B cell (primary cell): ENCODE measurements at regions not wholly inside any gene's neighbourhood (a gene's known extent, or its start where the extent isn't known, plus 50 kb on each side); places are given as distances from the start of the nearest gene placed in this dataset.

Experiments used
- ATAC-seq: fragments of 200-7000 bp; cut with Tn5 transposase; one replicate; pipeline ENCODE4 v1.10.0; 2021; ENCODE audit warnings: low read depth, mild to moderate bottlenecking, moderate number of reproducible peaks, moderate library complexity
- CTCF ChIA-PET: fragments of 350-600 bp; sonication (Branson Sonifier 250); formaldehyde crosslinking; loops from one replicate; lab custom pipeline; 2021; ENCODE audit warnings: antibody characterized with exemption, inconsistent platforms; lab: Charles Lee
- POLR2A ChIA-PET: fragments of 350-600 bp; sonication (Branson Sonifier 250); formaldehyde crosslinking; loops from one replicate; lab custom pipeline; 2021; ENCODE audit warnings: antibody characterized with exemption; lab: Charles Lee
- DNase-seq: peaks from one replicate; pipeline ENCODE4 v3.0.0; 2013
- H2AFZ ChIP-seq: 2 replicates; pipeline ENCODE4 v1.6.1; 2012; ENCODE audit warnings: mild to moderate bottlenecking, low read depth, low read length; ENCODE audit not compliant: insufficient read depth, poor library complexity, severe bottlenecking
- H3K27ac ChIP-seq, 2 donors: 1 replicate in 1 of 2; 2 replicates in 1 of 2; pipeline ENCODE4 v1.5.1; 2012 to 2013; ENCODE audit warnings: low read length in 2 of 2, mild to moderate bottlenecking in 2 of 2, moderate library complexity in 1 of 2
- H3K27me3 ChIP-seq, 4 experiments: fragments of 200-600 bp in 1 of 4; sonication (generic) in 1 of 4; replicated peaks in 1 of 4; 1 replicate in 2 of 4; 2 replicates in 2 of 4; pipeline versions ENCODE4 v1.6.1 to v1.7.0; 2013 to 2016; ENCODE audit warnings: low read length in 3 of 4, mild to moderate bottlenecking in 2 of 4, mixed read lengths in 1 of 4, moderate library complexity in 1 of 4; ENCODE audit not compliant: insufficient read depth in 4 of 4, control insufficient read depth in 3 of 4; ENCODE audit errors: control extremely low read depth in 1 of 4
- H3K36me3 ChIP-seq, 2 experiments: replicated peaks in 1 of 2; 1 replicate in 1 of 2; 2 replicates in 1 of 2; pipeline versions ENCODE4 v1.6.1 to v1.7.1; 2013; ENCODE audit warnings: low read length in 1 of 2; ENCODE audit not compliant: insufficient read depth in 2 of 2, control insufficient read depth in 1 of 2; ENCODE audit errors: control extremely low read depth in 1 of 2, extremely low read depth in 1 of 2
- H3K4me1 ChIP-seq, 2 donors: fragments of 200-600 bp in 1 of 2; sonication (generic) in 1 of 2; 1 replicate in 1 of 2; 2 replicates in 1 of 2; pipeline versions ENCODE4 v1.5.1 to v1.6.1; 2013 to 2017; ENCODE audit warnings: low read length in 2 of 2; ENCODE audit not compliant: control insufficient read depth in 2 of 2, insufficient read depth in 2 of 2
- H3K4me2 ChIP-seq: replicated peaks from 2 replicates; pipeline ENCODE3; 2012; ENCODE audit warnings: mild to moderate bottlenecking, low read depth, low read length; ENCODE audit not compliant: poor library complexity, severe bottlenecking
- H3K4me3 ChIP-seq, 5 experiments: fragments of 200-600 bp in 1 of 5; sonication (generic) in 1 of 5; 1 replicate in 3 of 5; 2 replicates in 2 of 5; pipeline versions ENCODE4 v1.5.1 to v1.7.0; 2011 to 2016; ENCODE audit warnings: low read length in 4 of 5, mild to moderate bottlenecking in 4 of 5, low read depth in 2 of 5, control low read depth in 1 of 5, moderate library complexity in 1 of 5; ENCODE audit not compliant: insufficient read depth in 1 of 5; ENCODE audit errors: control extremely low read depth in 1 of 5, extremely low read depth in 1 of 5
- H3K79me2 ChIP-seq: fragments of 200-600 bp; sonication (generic); one replicate; pipeline ENCODE4 v1.6.0; 2016; ENCODE audit warnings: low read length; ENCODE audit not compliant: control insufficient read depth, insufficient read depth
- H3K9ac ChIP-seq: fragments of 200-600 bp; sonication (generic); 2 replicates; pipeline ENCODE4 v1.6.1; 2017; ENCODE audit warnings: mild to moderate bottlenecking, low read length, moderate library complexity
- H3K9me3 ChIP-seq, 3 donors: one replicate each; pipeline versions ENCODE4 v1.6.1 to v1.7.1; 2013; ENCODE audit warnings: low read length in 2 of 3; ENCODE audit not compliant: control insufficient read depth in 2 of 3, insufficient read depth in 1 of 3; ENCODE audit errors: control extremely low read depth in 1 of 3
- H4K20me1 ChIP-seq: 2 replicates; pipeline ENCODE4 v1.6.0; 2012; ENCODE audit warnings: mild to moderate bottlenecking, low read length; ENCODE audit not compliant: insufficient read depth, control insufficient read depth, poor library complexity, severe bottlenecking
- H3K27ac Mint-ChIP-seq: one replicate; pipeline ENCODE4 v1.8.0; 2021; ENCODE audit warnings: mixed read lengths
- H3K27me3 Mint-ChIP-seq: one replicate; pipeline ENCODE4 v1.8.0; 2021; ENCODE audit warnings: mixed read lengths
- H3K4me1 Mint-ChIP-seq: one replicate; pipeline ENCODE4 v1.8.0; 2021; ENCODE audit warnings: mixed read lengths
- H3K4me3 Mint-ChIP-seq: one replicate; pipeline ENCODE4 v1.8.0; 2021; ENCODE audit warnings: mixed read lengths
- H3K9me3 Mint-ChIP-seq: one replicate; pipeline ENCODE4 v1.8.0; 2022; ENCODE audit warnings: mixed read lengths; ENCODE audit not compliant: insufficient read depth
- EZH2 ChIP-seq: IDR thresholded peaks from 2 replicates; pipeline ENCODE4 v1.6.1; 2012; ENCODE audit warnings: borderline replicate concordance, low read depth, mild to moderate bottlenecking, moderate library complexity, low read length; ENCODE audit not compliant: insufficient read depth, poor library complexity, severe bottlenecking
- WGBS: methylation state at CpG from one replicate; pipeline ENCODE4 v1.1.5; 2013; ENCODE audit warnings: missing lambda C conversion rate; ENCODE audit not compliant: insufficient coverage; 5-methylcytosine and 5-hydroxymethylcytosine counted together
- intact Hi-C: fragments of 100-400 bp; cut with micrococcal nuclease; formaldehyde crosslinking; loops from one replicate; pipeline ENCODE4 v1.10.0; 2022
- TF ChIP-seq, protein P1 (sequence below): fragments of 200-600 bp; IDR thresholded peaks from one replicate; pipeline ENCODE4 v1.8.0; 2022; ENCODE audit warnings: antibody characterized with exemption, mild to moderate bottlenecking

DNA sequence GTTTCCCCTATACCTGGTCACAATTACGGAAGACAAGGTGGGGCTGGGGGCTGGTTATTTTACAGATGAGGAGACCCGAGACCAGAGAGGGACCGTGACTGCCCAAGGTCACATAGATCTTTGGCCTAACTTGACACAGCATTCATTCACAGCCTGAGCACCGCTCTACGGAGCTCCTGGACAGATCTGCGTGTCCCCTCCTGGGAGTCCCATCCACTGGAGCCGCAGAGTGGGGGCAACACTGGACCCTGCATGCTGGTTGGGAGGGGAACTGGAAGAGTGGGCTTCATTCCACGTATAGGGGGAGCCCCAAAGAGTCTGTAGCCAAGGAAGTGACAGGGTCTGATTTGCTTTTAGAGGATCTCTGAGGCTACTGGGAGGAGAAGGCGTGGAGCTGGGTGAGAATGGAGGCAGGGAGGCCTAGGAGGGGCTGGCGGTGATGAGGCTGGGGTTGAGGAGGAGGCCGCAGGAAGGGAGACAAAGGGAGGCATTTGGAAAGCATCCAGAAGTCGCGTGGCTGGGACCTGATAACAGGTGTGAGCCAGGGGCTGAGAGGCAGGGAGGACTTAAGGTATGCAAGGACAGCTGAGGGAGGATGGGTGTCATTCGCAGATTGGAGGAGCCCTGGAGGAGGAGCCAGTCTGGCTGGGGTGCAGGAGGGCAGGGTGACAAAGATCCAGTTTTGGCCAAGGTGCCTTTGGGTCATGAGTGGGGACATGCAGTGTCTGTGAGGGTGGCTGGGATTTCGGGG lies 64.3 kb upstream of the IER5L start:
- H3K4me1 ChIP-seq: no peaks in the 10 kb centered on the region
- no peak overlapping the region for H3K27ac ChIP-seq
- no peaks in the 10 kb centered on the region for H3K4me1 Mint-ChIP-seq
- POLR2A ChIA-PET: no interaction called here
- H3K4me2 ChIP-seq: no peak overlapping the region
- H3K4me3 Mint-ChIP-seq: no peak overlapping the region
- no peak overlapping the region for H3K9ac ChIP-seq
- ATAC-seq (no peak), DNase-seq (no peak)
- H3K4me3 ChIP-seq: no peak overlapping the region
- CTCF ChIA-PET: no interaction called here
- TF ChIP-seq, protein P1, sequence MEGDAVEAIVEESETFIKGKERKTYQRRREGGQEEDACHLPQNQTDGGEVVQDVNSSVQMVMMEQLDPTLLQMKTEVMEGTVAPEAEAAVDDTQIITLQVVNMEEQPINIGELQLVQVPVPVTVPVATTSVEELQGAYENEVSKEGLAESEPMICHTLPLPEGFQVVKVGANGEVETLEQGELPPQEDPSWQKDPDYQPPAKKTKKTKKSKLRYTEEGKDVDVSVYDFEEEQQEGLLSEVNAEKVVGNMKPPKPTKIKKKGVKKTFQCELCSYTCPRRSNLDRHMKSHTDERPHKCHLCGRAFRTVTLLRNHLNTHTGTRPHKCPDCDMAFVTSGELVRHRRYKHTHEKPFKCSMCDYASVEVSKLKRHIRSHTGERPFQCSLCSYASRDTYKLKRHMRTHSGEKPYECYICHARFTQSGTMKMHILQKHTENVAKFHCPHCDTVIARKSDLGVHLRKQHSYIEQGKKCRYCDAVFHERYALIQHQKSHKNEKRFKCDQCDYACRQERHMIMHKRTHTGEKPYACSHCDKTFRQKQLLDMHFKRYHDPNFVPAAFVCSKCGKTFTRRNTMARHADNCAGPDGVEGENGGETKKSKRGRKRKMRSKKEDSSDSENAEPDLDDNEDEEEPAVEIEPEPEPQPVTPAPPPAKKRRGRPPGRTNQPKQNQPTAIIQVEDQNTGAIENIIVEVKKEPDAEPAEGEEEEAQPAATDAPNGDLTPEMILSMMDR: no peak
- no peaks in the 10 kb centered on the region for H4K20me1 ChIP-seq
- H3K79me2 ChIP-seq: no peaks in the 10 kb centered on the region
- intact Hi-C loops: no loop called here
- no peak overlapping the region for H2AFZ ChIP-seq
- no peak overlapping the region for H3K27ac Mint-ChIP-seq
- no peaks in the 10 kb centered on the region for H3K36me3 ChIP-seq
- H3K27me3 Mint-ChIP-seq: peaks cover 52% of the 10 kb centered on the region
- H3K9me3 ChIP-seq: no peaks in the 10 kb centered on the region
- no peaks in the 10 kb centered on the region for H3K9me3 Mint-ChIP-seq
- 93% methylated on average over 14 of the region's 15 CpGs for WGBS
- H3K27me3 ChIP-seq: peaks cover 0 to 19% (median 0%) of the 10 kb centered on the region in 4 experiments

DNA sequence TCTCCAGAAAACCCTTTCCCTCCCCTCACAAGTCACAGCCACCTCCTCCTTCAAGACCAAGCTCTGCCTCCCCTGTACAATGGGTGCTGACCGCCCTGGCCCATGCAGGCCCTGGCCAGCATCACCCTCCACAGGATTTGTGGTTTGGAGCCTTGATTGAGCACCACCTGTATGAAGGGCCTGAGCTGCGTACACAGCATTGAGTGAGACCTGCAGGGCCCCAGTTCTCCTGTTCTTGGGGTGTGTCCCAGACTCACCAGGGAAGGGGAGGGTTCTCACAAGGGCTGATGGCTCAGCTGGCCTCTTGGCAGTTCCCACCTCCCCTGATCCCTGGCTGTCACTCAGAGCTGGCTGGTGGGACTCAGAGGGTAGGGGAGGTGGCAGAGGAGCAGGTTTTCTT lies 63.7 kb upstream of the IER5L start:
- ATAC-seq (no peak), DNase-seq (no peak)
- H3K9ac ChIP-seq: no peak overlapping the region
- H3K27me3 ChIP-seq: peaks cover 0 to 16% (median 0%) of the 10 kb centered on the region in 4 experiments
- ChIA-PET CTCF (no interaction called here), POLR2A (no interaction called here)
- H3K4me3 ChIP-seq: no peak overlapping the region
- Mint-ChIP-seq H3K4me1 (peaks cover 4% of the 10 kb centered on the region), H3K4me3 (no peak overlapping the region), H3K27ac (no peak overlapping the region), H3K27me3 (peaks cover 53% of the 10 kb centered on the region), H3K9me3 (no peaks in the 10 kb centered on the region)
- peaks cover 0 to 4% of the 10 kb centered on the region in 2 donors for H3K4me1 ChIP-seq
- WGBS: 93% methylated on average over 2 of the region's 2 CpGs
- H3K36me3 ChIP-seq: no peaks in the 10 kb centered on the region
- H3K27ac ChIP-seq: no peak overlapping the region
- H3K4me2 ChIP-seq: no peak overlapping the region
- no peaks in the 10 kb centered on the region for H3K9me3 ChIP-seq
- TF ChIP-seq, protein P1: no peak
- TF ChIP-seq EZH2: no peak
- H3K79me2 ChIP-seq: no peaks in the 10 kb centered on the region
- H2AFZ ChIP-seq: no peak overlapping the region
- no peaks in the 10 kb centered on the region for H4K20me1 ChIP-seq
- intact Hi-C loops: no loop called here
